ENCODE measurements at regions not wholly inside any gene's neighbourhood (a gene's known extent, or its start where the extent isn't known, plus 50 kb on each side); places are given as distances from the start of the nearest gene placed in this dataset.

GRCh38 chr6:1554476-1555310 lies 55.0 kb upstream of the FOXC1 start:
- Histone ChIP-seq H3K27me3 (no peaks in the 10 kb centered on the region), H3K9me3 (no peaks in the 10 kb centered on the region), H3K36me3 (no peaks in the 10 kb centered on the region), H3K4me3 (peak overlapping the region; percentile 70)
- peak; percentile 70 for DNase-seq

- Histone ChIP-seq H3K9me3 (no peaks in the 10 kb centered on the region), H3K27me3 (no peaks in the 10 kb centered on the region), H3K4me3 (no peak overlapping the region), H3K36me3 (no peaks in the 10 kb centered on the region)
- no peak for DNase-seq
Observed at GRCh38 chr6:1558388-1558787, 51.3 kb upstream of the FOXC1 start.
